K562 (cell line): ENCODE measurements at regions not wholly inside any gene's neighbourhood (a gene's known extent, or its start where the extent isn't known, plus 50 kb on each side); places are given as distances from the start of the nearest gene placed in this dataset.

Source experiments
- ATAC-seq: fragments of 200-7000 bp; cut with Tn5 transposase; 3 replicates; pipeline ENCODE4 v1.9.1; 2020; ENCODE audit warnings: moderate library complexity
- BruUV-seq: library from RNA; stranded (reverse); fragments of 400-500 nt; replicated peaks from 2 replicates; lab custom pipeline; 2021; lab: Mats Ljungman, UMichigan
- CTCF ChIA-PET: fragments of 300-600 bp; formaldehyde crosslinking; extraction: SDS; loops from one replicate; lab custom pipeline; 2021; ENCODE audit warnings: low intra/inter-chr PET ratio; lab: Yijun Ruan, JAX
- POLR2A ChIA-PET: fragments of 300-600, 350-650 bp; sonication (Branson Sonifier 250); formaldehyde crosslinking; extraction: SDS; loops from one replicate; lab custom pipeline; 2021; ENCODE audit warnings: antibody characterized with exemption, inconsistent platforms; lab: Yijun Ruan, JAX
- DNase-seq, 4 experiments: peaks; one replicate each; pipeline versions ENCODE4 v3.0.0 to v3.0.0-alpha.2; 2011 to 2018; ENCODE audit warnings: low spot score in 3 of 4, mixed read lengths in 3 of 4; ENCODE audit errors: extremely low read depth in 1 of 4
- FAIRE-seq: peaks from 2 replicates; lab custom pipeline; 2011; peaks lifted over from hg19 to GRCh38; lab: Jason Lieb, UNC
- H2AFZ ChIP-seq: 2 replicates; pipeline ENCODE4 v1.6.0; 2011; ENCODE audit warnings: low read depth, low read length, control low read depth, inconsistent platforms
- H3K27ac ChIP-seq: fragments of 200-600 bp; 3 replicates; pipeline ENCODE4 v1.8.0; 2011; ENCODE audit warnings: low read depth, mild to moderate bottlenecking, control low read depth, inconsistent platforms, low read length, moderate library complexity, mixed read lengths; ENCODE audit errors: extremely low read depth
- H3K27me3 ChIP-seq, 2 experiments: fragments of 300-600 bp in 1 of 2; 2 replicates in 1 of 2; 3 replicates in 1 of 2; pipeline versions ENCODE4 v1.6.0 to v1.8.0; 2011; ENCODE audit warnings: inconsistent platforms in 2 of 2, low read length in 2 of 2, mild to moderate bottlenecking in 1 of 2, mixed read lengths in 1 of 2, moderate library complexity in 1 of 2; ENCODE audit not compliant: control insufficient read depth in 2 of 2, insufficient read depth in 2 of 2
- H3K36me3 ChIP-seq: fragments of 300-600 bp; 3 replicates; pipeline ENCODE4 v1.8.0; 2011; ENCODE audit warnings: mild to moderate bottlenecking, low read length, inconsistent platforms; ENCODE audit not compliant: control insufficient read depth, insufficient read depth
- H3K4me1 ChIP-seq, 2 experiments: fragments of 200-600 bp in 1 of 2; replicated peaks in 1 of 2; 2 replicates in 1 of 2; 3 replicates in 1 of 2; pipeline versions ENCODE4 v1.5.1 to v1.8.0; 2011; ENCODE audit warnings: inconsistent platforms in 2 of 2, low read length in 2 of 2, mild to moderate bottlenecking in 1 of 2, mixed read lengths in 1 of 2, moderate library complexity in 1 of 2; ENCODE audit not compliant: control insufficient read depth in 2 of 2, insufficient read depth in 2 of 2
- H3K4me2 ChIP-seq: 2 replicates; pipeline ENCODE4 v1.6.1; 2011; ENCODE audit warnings: low read length, control low read depth, inconsistent platforms, mixed read lengths; ENCODE audit not compliant: insufficient read depth
- H3K4me3 ChIP-seq: fragments of 200-600 bp; sonication (generic), shearing (Covaris generic); 2 replicates; pipeline ENCODE4 v1.5.1; 2016; ENCODE audit warnings: control low read depth, inconsistent platforms
- H3K79me2 ChIP-seq: fragments of 200-600 bp; 3 replicates; pipeline ENCODE4 v1.8.0; 2011; ENCODE audit warnings: low read length, inconsistent platforms; ENCODE audit not compliant: control insufficient read depth, insufficient read depth
- H3K9ac ChIP-seq, 2 experiments: 2 replicates each; pipeline versions ENCODE4 v1.6.0 to v1.6.1; 2011; ENCODE audit warnings: low read depth in 2 of 2, low read length in 2 of 2, control low read depth in 1 of 2, inconsistent platforms in 1 of 2, mild to moderate bottlenecking in 1 of 2, mixed read lengths in 1 of 2; ENCODE audit not compliant: insufficient read depth in 1 of 2
- H3K9me1 ChIP-seq: one replicate; pipeline ENCODE4 v1.6.0; 2011; ENCODE audit warnings: inconsistent platforms, mild to moderate bottlenecking, low read length, moderate library complexity; ENCODE audit not compliant: control insufficient read depth, insufficient read depth
- H3K9me3 ChIP-seq: replicated peaks from 2 replicates; pipeline ENCODE4 v1.5.1; 2011; ENCODE audit warnings: low read depth, low read length, inconsistent platforms; ENCODE audit not compliant: control insufficient read depth, insufficient read depth
- H4K20me1 ChIP-seq: replicated peaks from 2 replicates; pipeline ENCODE4 v1.6.1; 2011; ENCODE audit warnings: low read length, inconsistent platforms, mixed read lengths; ENCODE audit not compliant: control insufficient read depth, insufficient read depth
- ARID2 ChIP-seq: fragments of 450-650 bp; IDR thresholded peaks from 2 replicates; pipeline ENCODE4 v1.6.1; 2017; ENCODE audit warnings: antibody characterized with exemption, mild to moderate bottlenecking
- CGGBP1 ChIP-seq: fragments of 250-450 bp; sonication (Bioruptor Pico); IDR thresholded peaks from 2 replicates; pipeline ENCODE4 v1.9.0; 2021; ENCODE audit warnings: mild to moderate bottlenecking
- CSDE1 ChIP-seq, 2 experiments: fragments of 450-650 bp; IDR thresholded peaks; 2 replicates each; pipeline ENCODE4 v1.6.1; 2016; ENCODE audit warnings: mild to moderate bottlenecking in 1 of 2
- ILF3 ChIP-seq: fragments of 450-650 bp; IDR thresholded peaks from 2 replicates; pipeline ENCODE4 v1.6.1; 2018; ENCODE audit warnings: antibody characterized with exemption, mild to moderate bottlenecking, moderate library complexity, borderline replicate concordance
- KAT8 ChIP-seq: fragments of 450-650 bp; IDR thresholded peaks from 2 replicates; pipeline ENCODE4 v1.6.1; 2016; ENCODE audit warnings: low read depth, mild to moderate bottlenecking
- NCOR1 ChIP-seq: fragments of 450-650 bp; IDR thresholded peaks from 2 replicates; pipeline ENCODE4 v1.6.1; 2016; ENCODE audit warnings: mild to moderate bottlenecking, moderate library complexity
- SIRT6 ChIP-seq: IDR thresholded peaks from one replicate; pipeline ENCODE4 v1.6.1; 2012; ENCODE audit warnings: low read depth, mild to moderate bottlenecking, control low read depth, inconsistent platforms, low read length, moderate library complexity
- ZNF384 ChIP-seq: IDR thresholded peaks from 2 replicates; pipeline ENCODE4 v1.6.1; 2012; ENCODE audit warnings: low read depth, low read length, improper control_type of control experiment
- ZNF445 ChIP-seq: fragments of 250-450 bp; sonication (Bioruptor Pico); IDR thresholded peaks from 2 replicates; pipeline ENCODE4 v1.4.0; 2020; ENCODE audit warnings: low read depth, mild to moderate bottlenecking, moderate library complexity
- WGBS: fragments of 100-300 bp; shearing (Covaris generic); methylation state at CpG from one replicate; pipeline ENCODE4 v1.1.6; 2016; ENCODE audit warnings: low coverage, mixed read lengths; ENCODE audit not compliant: insufficient coverage; ENCODE audit errors: missing lambda C conversion rate; 5-methylcytosine and 5-hydroxymethylcytosine counted together
- in situ Hi-C: fragments of 300-500 bp; cut with MboI; formaldehyde crosslinking; loops from 4 replicates; pipeline ENCODE4 v1.15.0; 2018; ENCODE audit warnings: inconsistent platforms, mixed read lengths
- intact Hi-C: fragments of 100-400 bp; cut with micrococcal nuclease; formaldehyde crosslinking; loops from 2 replicates; pipeline ENCODE4 v1.14.2; 2022
- TF ChIP-seq, protein P1 (sequence below): fragments of 200-800 bp; sonication (Bioruptor generic); IDR thresholded peaks from 2 replicates; pipeline ENCODE4 v1.6.1; 2017; ENCODE audit warnings: missing genetic modification characterization, missing compliant biosample characterization

DNA sequence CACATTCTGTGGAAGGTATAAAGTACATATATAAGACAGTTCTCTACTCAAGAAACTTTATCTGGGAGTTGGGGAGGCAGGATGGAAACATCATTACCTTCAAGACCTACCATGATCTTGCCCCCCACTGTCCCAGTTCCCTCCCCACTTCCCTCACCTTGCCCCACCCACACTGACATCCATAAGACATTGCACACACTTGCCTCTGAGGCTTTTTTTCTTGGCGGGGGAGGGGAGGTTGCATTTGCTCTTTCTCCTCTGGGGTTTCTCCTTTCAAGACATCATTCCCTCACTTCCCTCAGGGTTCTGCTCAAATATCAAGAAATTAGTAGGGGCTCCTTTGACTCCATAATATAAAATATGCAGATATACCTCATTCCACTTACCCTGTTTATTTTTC is 276.0 kb downstream of the ARL4A start:
- Histone ChIP-seq H4K20me1 (no peaks in the 10 kb centered on the region), H3K9me1 (no peaks in the 10 kb centered on the region), H3K4me1 (peaks cover 0 to 21% of the 10 kb centered on the region in 2 experiments; a peak in 3 of 5 replicates), H3K27ac (0 out of 3 replicates have a peak overlapping the region, but pooled peaks have one; percentile 13), H3K27me3 (no peaks in the 10 kb centered on the region), H3K9me3 (no peaks in the 10 kb centered on the region), H3K79me2 (no peaks in the 10 kb centered on the region), H3K9ac (no peak overlapping the region), H2AFZ (peak overlapping the region; percentile 72), H3K4me3 (no peak overlapping the region), H3K36me3 (no peaks in the 10 kb centered on the region), H3K4me2 (peak overlapping the region; percentile 34)
- in situ Hi-C loops (no loop called here), intact Hi-C loops (no loop called here)
- ATAC-seq, result peak; percentile 81
- BruUV-seq, result no TSS peak
- peak in 2 of 4 experiments; percentile 41 to 68 for DNase-seq
- peak; percentile 32 for FAIRE-seq
- no CpG with 5 or more reads among the region's 1 CpG for WGBS
- POLR2A ChIA-PET, result no interaction called here
- CTCF ChIA-PET, result no interaction called here
- no peak for TF ChIP-seq KAT8
- 0 out of 2 replicates have a peak, but pooled peaks have one; percentile 27 for TF ChIP-seq ARID2
- peak; percentile 72 for TF ChIP-seq ZNF384
- no peak for TF ChIP-seq SIRT6
- TF ChIP-seq ZNF445, result no peak
- no peak for TF ChIP-seq CGGBP1 (CRISPR knock-in tag)
- TF ChIP-seq CSDE1 (IDR thresholded peaks at IDR 0.05), result no peak
- TF ChIP-seq, protein P1, sequence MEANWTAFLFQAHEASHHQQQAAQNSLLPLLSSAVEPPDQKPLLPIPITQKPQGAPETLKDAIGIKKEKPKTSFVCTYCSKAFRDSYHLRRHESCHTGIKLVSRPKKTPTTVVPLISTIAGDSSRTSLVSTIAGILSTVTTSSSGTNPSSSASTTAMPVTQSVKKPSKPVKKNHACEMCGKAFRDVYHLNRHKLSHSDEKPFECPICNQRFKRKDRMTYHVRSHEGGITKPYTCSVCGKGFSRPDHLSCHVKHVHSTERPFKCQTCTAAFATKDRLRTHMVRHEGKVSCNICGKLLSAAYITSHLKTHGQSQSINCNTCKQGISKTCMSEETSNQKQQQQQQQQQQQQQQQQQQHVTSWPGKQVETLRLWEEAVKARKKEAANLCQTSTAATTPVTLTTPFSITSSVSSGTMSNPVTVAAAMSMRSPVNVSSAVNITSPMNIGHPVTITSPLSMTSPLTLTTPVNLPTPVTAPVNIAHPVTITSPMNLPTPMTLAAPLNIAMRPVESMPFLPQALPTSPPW (CRISPR knock-in tag), result no peak
- no peak for TF ChIP-seq NCOR1
- TF ChIP-seq ILF3, result no peak
